Hepatocyte (in vitro differentiated cells): ENCODE measurements at regions not wholly inside any gene's neighbourhood (a gene's known extent, or its start where the extent isn't known, plus 50 kb on each side); places are given as distances from the start of the nearest gene placed in this dataset.
"Not testable (repeated sequence)": the region's sequence is repeated elsewhere in the genome, so short reads cannot be mapped to it uniquely, and the experiment has no call there.

Source experiments
- CTCF ChIP-seq: fragments of 200-600 bp; sonication (generic); IDR thresholded peaks from 2 replicates; pipeline ENCODE4 v1.5.1; 2016; ENCODE audit warnings: antibody characterized with exemption, mild to moderate bottlenecking; ENCODE audit not compliant: poor library complexity
- EZH2 ChIP-seq: fragments of 200-600 bp; sonication (generic); IDR thresholded peaks from 2 replicates; pipeline ENCODE4 v1.6.1; 2016; ENCODE audit warnings: antibody characterized with exemption, mild to moderate bottlenecking, borderline replicate concordance

- not testable (repeated sequence) for TF ChIP-seq EZH2, CTCF
Observed at GRCh38 chr2:131596561-131596960, 68.9 kb downstream of the CCDC74A start.
